Stomach (tissue), 8 donors: ENCODE measurements at regions not wholly inside any gene's neighbourhood (a gene's known extent, or its start where the extent isn't known, plus 50 kb on each side); places are given as distances from the start of the nearest gene placed in this dataset.

ENCODE experiments used
- DNase-seq, 2 donors: peaks; one replicate each; pipeline versions ENCODE4 v3.0.0 to v3.0.0-alpha.2; 2013 to 2019
- H3K27ac ChIP-seq, 5 donors: fragments of 200-600 bp in 4 of 5; sonication (generic) in 4 of 5; one replicate each; pipeline ENCODE4 v1.5.1; 2013 to 2019; ENCODE audit warnings: mild to moderate bottlenecking in 1 of 5, moderate library complexity in 1 of 5
- H3K27me3 ChIP-seq, 3 donors: fragments of 200-600 bp; sonication (generic); one replicate each; pipeline ENCODE4 v1.5.1; 2017 to 2019; ENCODE audit warnings: mixed run types in 1 of 3
- H3K36me3 ChIP-seq, 4 donors: fragments of 200-600 bp; sonication (generic); 1 replicate in 3 of 4; 2 replicates in 1 of 4; pipeline ENCODE4 v1.5.1; 2016 to 2019
- H3K4me1 ChIP-seq, 4 donors: fragments of 200-600 bp; sonication (generic); one replicate each; pipeline ENCODE4 v1.5.1; 2016 to 2019
- H3K4me3 ChIP-seq, 4 donors: fragments of 200-600 bp; sonication (generic) in 3 of 4; one replicate each; pipeline ENCODE4 v1.5.1; 2016 to 2019; ENCODE audit warnings: mild to moderate bottlenecking in 1 of 4
- H3K9me3 ChIP-seq, 4 donors: fragments of 200-600 bp; sonication (generic); one replicate each; pipeline ENCODE4 v1.5.1; 2016 to 2019
- CTCF ChIP-seq, 7 experiments: fragments of 450-650 bp in 4 of 7; fragments of 200-600 bp in 3 of 7; sonication (generic) in 3 of 7; IDR thresholded peaks; one replicate each; pipeline ENCODE4 v1.5.1; 2016 to 2019; ENCODE audit warnings: antibody characterized with exemption in 7 of 7, control low read depth in 2 of 7, mild to moderate bottlenecking in 1 of 7
- EP300 ChIP-seq: sonication (generic); formaldehyde crosslinking; IDR thresholded peaks from one replicate; pipeline ENCODE4 v1.6.1; 2017; ENCODE audit warnings: antibody characterized with exemption
- POLR2A ChIP-seq, 4 donors: fragments of 450-650 bp; IDR thresholded peaks; one replicate each; pipeline ENCODE4 v1.6.1; 2016; ENCODE audit warnings: antibody characterized with exemption in 4 of 4, control low read depth in 2 of 4, mild to moderate bottlenecking in 1 of 4, moderate library complexity in 1 of 4
- POLR2AphosphoS5 ChIP-seq, 3 donors: sonication (generic); formaldehyde crosslinking; IDR thresholded peaks; one replicate each; pipeline ENCODE4 v1.6.1; 2016; ENCODE audit warnings: antibody characterized with exemption in 3 of 3
- WGBS, 5 donors: extraction: QIAGEN DNeasy Blood & Tissue Kit in 3 of 5; methylation state at CpG; one replicate each; pipeline versions ENCODE4 v1.1.5 to v1.1.7; 2013 to 2018; 5-methylcytosine and 5-hydroxymethylcytosine counted together
- intact Hi-C: fragments of 100-400 bp; cut with DNase I; formaldehyde crosslinking; loops from one replicate; pipeline ENCODE4 v1.15.1; 2023; ENCODE audit warnings: low total_unique reads
- donor health status: healthy with polysubstance abuse.
- donor health status: Bipolar disorder and iron deficiency.
- donor health status: healthy.

GRCh38 chr2:167787562-167787961 lies 459.8 kb downstream of the STK39 start:
- DNase-seq = no peak
- H3K4me3 ChIP-seq = no peak overlapping the region
- peaks cover 0 to 8% (median 0%) of the 10 kb centered on the region in 4 donors for H3K4me1 ChIP-seq
- H3K9me3 ChIP-seq = no peaks in the 10 kb centered on the region
- no peaks in the 10 kb centered on the region for H3K27me3 ChIP-seq
- no peak overlapping the region for H3K27ac ChIP-seq
- no peaks in the 10 kb centered on the region for H3K36me3 ChIP-seq
- 53 to 76% (median 67%) methylated on average over 3 of the region's 3 CpGs for WGBS, 5 donors
- intact Hi-C loops = no loop called here
- no peak for TF ChIP-seq CTCF (IDR thresholded peaks at IDR 0.05)

GRCh38 chr2:167787021-167787420 lies 460.4 kb downstream of the STK39 start:
- no peaks in the 10 kb centered on the region for H3K27me3 ChIP-seq
- no peak for DNase-seq
- TF ChIP-seq CTCF (IDR thresholded peaks at IDR 0.05) = no peak
- TF ChIP-seq EP300 = no peak
- no peak for TF ChIP-seq POLR2AphosphoS5 (IDR thresholded peaks at IDR 0.05)
- TF ChIP-seq POLR2A (IDR thresholded peaks at IDR 0.05) = no peak
- no peak overlapping the region for H3K27ac ChIP-seq
- H3K4me1 ChIP-seq = peaks cover 0 to 8% (median 0%) of the 10 kb centered on the region in 4 donors
- intact Hi-C loops = no loop called here
- H3K36me3 ChIP-seq = no peaks in the 10 kb centered on the region
- 64 to 82% (median 75%) methylated on average over 1 of the region's 1 CpG for WGBS, 5 donors
- no peak overlapping the region for H3K4me3 ChIP-seq
- H3K9me3 ChIP-seq = no peaks in the 10 kb centered on the region

GRCh38 chr2:167785606-167786216 lies 461.7 kb downstream of the STK39 start:
- TF ChIP-seq CTCF (IDR thresholded peaks at IDR 0.05) (no peak), POLR2A (IDR thresholded peaks at IDR 0.05) (no peak)
- intact Hi-C loops = no loop called here
- Histone ChIP-seq H3K27ac (no peak overlapping the region), H3K9me3 (no peaks in the 10 kb centered on the region), H3K4me1 (peaks cover 0 to 8% (median 0%) of the 10 kb centered on the region in 4 donors), H3K27me3 (no peaks in the 10 kb centered on the region), H3K4me3 (no peak overlapping the region), H3K36me3 (no peaks in the 10 kb centered on the region)
- WGBS, 5 donors = 77 to 91% (median 83%) methylated on average over 6 of the region's 6 CpGs
- DNase-seq = no peak

DNA sequence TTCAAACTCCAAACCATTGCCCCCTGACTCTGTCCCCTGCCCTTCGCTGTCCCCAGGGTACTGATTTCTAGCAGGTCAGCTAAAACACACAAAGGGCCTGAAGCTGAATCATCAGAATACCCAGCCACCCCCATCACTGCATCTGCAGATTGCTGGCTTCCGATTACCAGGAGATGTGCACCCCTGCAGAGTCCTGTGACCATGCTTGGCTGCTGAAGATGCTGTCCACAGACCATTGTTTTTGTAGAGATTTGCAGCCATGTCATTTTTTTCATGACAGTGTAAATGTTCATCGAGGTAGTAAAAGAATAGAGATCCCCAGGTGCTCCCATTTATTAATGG lies 463.3 kb downstream of the STK39 start:
- Histone ChIP-seq H3K4me3 (no peak overlapping the region), H3K9me3 (no peaks in the 10 kb centered on the region), H3K36me3 (no peaks in the 10 kb centered on the region), H3K27me3 (no peaks in the 10 kb centered on the region), H3K27ac (no peak overlapping the region), H3K4me1 (peaks cover 0 to 8% (median 0%) of the 10 kb centered on the region in 4 donors)
- 57 to 73% (median 71%) methylated on average over 3 of the region's 3 CpGs for WGBS, 5 donors
- DNase-seq = no peak
- intact Hi-C loops = no loop called here
- TF ChIP-seq POLR2AphosphoS5 (IDR thresholded peaks at IDR 0.05) = no peak
- TF ChIP-seq CTCF (IDR thresholded peaks at IDR 0.05) = no peak
- TF ChIP-seq POLR2A (IDR thresholded peaks at IDR 0.05) = no peak
- no peak for TF ChIP-seq EP300
